ENCODE measurements at regions not wholly inside any gene's neighbourhood (a gene's known extent, or its start where the extent isn't known, plus 50 kb on each side); places are given as distances from the start of the nearest gene placed in this dataset.

DNA sequence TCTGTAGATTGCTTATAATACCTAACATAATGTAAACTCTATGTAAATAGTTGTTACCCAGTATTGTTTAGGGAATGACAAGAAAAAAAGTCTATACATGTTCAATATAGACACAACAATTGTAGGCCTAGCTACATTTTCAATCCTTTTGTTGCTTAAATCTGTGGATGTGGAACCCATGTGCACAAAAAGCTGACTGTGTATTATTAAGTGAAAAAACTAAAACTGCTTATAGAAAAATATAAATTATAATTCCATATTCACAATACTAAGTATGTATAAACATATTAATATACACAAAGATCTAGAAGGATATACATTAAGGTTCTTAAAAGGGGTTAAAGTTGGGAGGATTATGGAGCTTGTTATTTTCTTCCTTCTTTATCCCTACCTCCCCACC is 188.7 kb downstream of the PIK3R1 start:
- TF ChIP-seq, protein P1, sequence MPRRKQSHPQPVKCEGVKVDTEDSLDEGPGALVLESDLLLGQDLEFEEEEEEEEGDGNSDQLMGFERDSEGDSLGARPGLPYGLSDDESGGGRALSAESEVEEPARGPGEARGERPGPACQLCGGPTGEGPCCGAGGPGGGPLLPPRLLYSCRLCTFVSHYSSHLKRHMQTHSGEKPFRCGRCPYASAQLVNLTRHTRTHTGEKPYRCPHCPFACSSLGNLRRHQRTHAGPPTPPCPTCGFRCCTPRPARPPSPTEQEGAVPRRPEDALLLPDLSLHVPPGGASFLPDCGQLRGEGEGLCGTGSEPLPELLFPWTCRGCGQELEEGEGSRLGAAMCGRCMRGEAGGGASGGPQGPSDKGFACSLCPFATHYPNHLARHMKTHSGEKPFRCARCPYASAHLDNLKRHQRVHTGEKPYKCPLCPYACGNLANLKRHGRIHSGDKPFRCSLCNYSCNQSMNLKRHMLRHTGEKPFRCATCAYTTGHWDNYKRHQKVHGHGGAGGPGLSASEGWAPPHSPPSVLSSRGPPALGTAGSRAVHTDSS (tag by site-specific recombination; IDR thresholded peaks at IDR 0.05): no peak
- TF ChIP-seq ZNF629 (tag by site-specific recombination; IDR thresholded peaks at IDR 0.05) (no peak), ZNF302 (tag by site-specific recombination; IDR thresholded peaks at IDR 0.05; ENCODE audit: low read depth) (no peak), ZBTB7A (tag by site-specific recombination; IDR thresholded peaks at IDR 0.05; ENCODE audit: low read depth) (no peak), ZNF239 (tag by site-specific recombination; IDR thresholded peaks at IDR 0.05) (no peak), ZNF830 (tag by site-specific recombination; IDR thresholded peaks at IDR 0.05; ENCODE audit: low read depth) (no peak), KLF9 (tag by site-specific recombination; IDR thresholded peaks at IDR 0.05; ENCODE audit: low read depth) (no peak), ZNF501 (tag by site-specific recombination; IDR thresholded peaks at IDR 0.05) (no peak), GLIS1 (tag by site-specific recombination; IDR thresholded peaks at IDR 0.05) (no peak)
- TF ChIP-seq, protein P2, sequence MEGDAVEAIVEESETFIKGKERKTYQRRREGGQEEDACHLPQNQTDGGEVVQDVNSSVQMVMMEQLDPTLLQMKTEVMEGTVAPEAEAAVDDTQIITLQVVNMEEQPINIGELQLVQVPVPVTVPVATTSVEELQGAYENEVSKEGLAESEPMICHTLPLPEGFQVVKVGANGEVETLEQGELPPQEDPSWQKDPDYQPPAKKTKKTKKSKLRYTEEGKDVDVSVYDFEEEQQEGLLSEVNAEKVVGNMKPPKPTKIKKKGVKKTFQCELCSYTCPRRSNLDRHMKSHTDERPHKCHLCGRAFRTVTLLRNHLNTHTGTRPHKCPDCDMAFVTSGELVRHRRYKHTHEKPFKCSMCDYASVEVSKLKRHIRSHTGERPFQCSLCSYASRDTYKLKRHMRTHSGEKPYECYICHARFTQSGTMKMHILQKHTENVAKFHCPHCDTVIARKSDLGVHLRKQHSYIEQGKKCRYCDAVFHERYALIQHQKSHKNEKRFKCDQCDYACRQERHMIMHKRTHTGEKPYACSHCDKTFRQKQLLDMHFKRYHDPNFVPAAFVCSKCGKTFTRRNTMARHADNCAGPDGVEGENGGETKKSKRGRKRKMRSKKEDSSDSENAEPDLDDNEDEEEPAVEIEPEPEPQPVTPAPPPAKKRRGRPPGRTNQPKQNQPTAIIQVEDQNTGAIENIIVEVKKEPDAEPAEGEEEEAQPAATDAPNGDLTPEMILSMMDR (tag by site-specific recombination; IDR thresholded peaks at IDR 0.05): no peak
- TF ChIP-seq, protein P3, sequence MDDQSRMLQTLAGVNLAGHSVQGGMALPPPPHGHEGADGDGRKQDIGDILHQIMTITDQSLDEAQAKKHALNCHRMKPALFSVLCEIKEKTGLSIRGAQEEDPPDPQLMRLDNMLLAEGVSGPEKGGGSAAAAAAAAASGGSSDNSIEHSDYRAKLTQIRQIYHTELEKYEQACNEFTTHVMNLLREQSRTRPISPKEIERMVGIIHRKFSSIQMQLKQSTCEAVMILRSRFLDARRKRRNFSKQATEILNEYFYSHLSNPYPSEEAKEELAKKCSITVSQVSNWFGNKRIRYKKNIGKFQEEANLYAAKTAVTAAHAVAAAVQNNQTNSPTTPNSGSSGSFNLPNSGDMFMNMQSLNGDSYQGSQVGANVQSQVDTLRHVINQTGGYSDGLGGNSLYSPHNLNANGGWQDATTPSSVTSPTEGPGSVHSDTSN (CRISPR knock-in tag; IDR thresholded peaks at IDR 0.05): no peak
- TF ChIP-seq, protein P4, sequence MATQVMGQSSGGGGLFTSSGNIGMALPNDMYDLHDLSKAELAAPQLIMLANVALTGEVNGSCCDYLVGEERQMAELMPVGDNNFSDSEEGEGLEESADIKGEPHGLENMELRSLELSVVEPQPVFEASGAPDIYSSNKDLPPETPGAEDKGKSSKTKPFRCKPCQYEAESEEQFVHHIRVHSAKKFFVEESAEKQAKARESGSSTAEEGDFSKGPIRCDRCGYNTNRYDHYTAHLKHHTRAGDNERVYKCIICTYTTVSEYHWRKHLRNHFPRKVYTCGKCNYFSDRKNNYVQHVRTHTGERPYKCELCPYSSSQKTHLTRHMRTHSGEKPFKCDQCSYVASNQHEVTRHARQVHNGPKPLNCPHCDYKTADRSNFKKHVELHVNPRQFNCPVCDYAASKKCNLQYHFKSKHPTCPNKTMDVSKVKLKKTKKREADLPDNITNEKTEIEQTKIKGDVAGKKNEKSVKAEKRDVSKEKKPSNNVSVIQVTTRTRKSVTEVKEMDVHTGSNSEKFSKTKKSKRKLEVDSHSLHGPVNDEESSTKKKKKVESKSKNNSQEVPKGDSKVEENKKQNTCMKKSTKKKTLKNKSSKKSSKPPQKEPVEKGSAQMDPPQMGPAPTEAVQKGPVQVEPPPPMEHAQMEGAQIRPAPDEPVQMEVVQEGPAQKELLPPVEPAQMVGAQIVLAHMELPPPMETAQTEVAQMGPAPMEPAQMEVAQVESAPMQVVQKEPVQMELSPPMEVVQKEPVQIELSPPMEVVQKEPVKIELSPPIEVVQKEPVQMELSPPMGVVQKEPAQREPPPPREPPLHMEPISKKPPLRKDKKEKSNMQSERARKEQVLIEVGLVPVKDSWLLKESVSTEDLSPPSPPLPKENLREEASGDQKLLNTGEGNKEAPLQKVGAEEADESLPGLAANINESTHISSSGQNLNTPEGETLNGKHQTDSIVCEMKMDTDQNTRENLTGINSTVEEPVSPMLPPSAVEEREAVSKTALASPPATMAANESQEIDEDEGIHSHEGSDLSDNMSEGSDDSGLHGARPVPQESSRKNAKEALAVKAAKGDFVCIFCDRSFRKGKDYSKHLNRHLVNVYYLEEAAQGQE (tag by site-specific recombination; IDR thresholded peaks at IDR 0.05): no peak
